Ectodermal cell (in vitro differentiated cells): ENCODE measurements at regions not wholly inside any gene's neighbourhood (a gene's known extent, or its start where the extent isn't known, plus 50 kb on each side); places are given as distances from the start of the nearest gene placed in this dataset.
"Not testable (repeated sequence)": the region's sequence is repeated elsewhere in the genome, so short reads cannot be mapped to it uniquely, and the experiment has no call there.

Source experiments
- H3K27ac ChIP-seq: 2 replicates; pipeline ENCODE4 v1.7.0; 2013; ENCODE audit warnings: mild to moderate bottlenecking, low read depth, low read length; ENCODE audit not compliant: insufficient read depth, poor library complexity, severe bottlenecking
- H3K27me3 ChIP-seq: 2 replicates; pipeline ENCODE4 v1.7.0; 2013; ENCODE audit warnings: mild to moderate bottlenecking, low read length; ENCODE audit not compliant: insufficient read depth, control insufficient read depth, poor library complexity, severe bottlenecking
- H3K36me3 ChIP-seq: one replicate; pipeline ENCODE4 v1.7.0; 2013; ENCODE audit warnings: low read length; ENCODE audit not compliant: control insufficient read depth, insufficient read depth
- H3K4me1 ChIP-seq: one replicate; pipeline ENCODE4 v1.7.0; 2013; ENCODE audit warnings: low read length; ENCODE audit not compliant: control insufficient read depth, insufficient read depth
- H3K4me3 ChIP-seq: 2 replicates; pipeline ENCODE4 v1.7.0; 2013; ENCODE audit warnings: low read depth, low read length, control low read depth; ENCODE audit not compliant: insufficient read depth
- H3K9me3 ChIP-seq: 2 replicates; pipeline ENCODE4 v1.7.0; 2013; ENCODE audit warnings: mild to moderate bottlenecking, low read length, moderate library complexity; ENCODE audit not compliant: control insufficient read depth
- WGBS, 2 experiments: methylation state at CpG; one replicate each; pipeline ENCODE4 v1.1.7; 2013; ENCODE audit warnings: missing lambda C conversion rate in 2 of 2; 5-methylcytosine and 5-hydroxymethylcytosine counted together

GRCh38 chr15:69704700-69705099 lies 252.1 kb downstream of the RPLP1 start:
- Histone ChIP-seq H3K27ac (no peak overlapping the region), H3K4me3 (no peak overlapping the region), H3K9me3 (peaks cover 3% of the 10 kb centered on the region), H3K4me1 (no peaks in the 10 kb centered on the region), H3K36me3 (no peaks in the 10 kb centered on the region), H3K27me3 (no peaks in the 10 kb centered on the region)
- 83 to 86% methylated on average over 4 of the region's 4 CpGs for WGBS, 2 experiments

GRCh38 chr15:69706353-69707097 lies 253.9 kb downstream of the RPLP1 start:
- Histone ChIP-seq H3K9me3 (peaks cover 3% of the 10 kb centered on the region), H3K27me3 (no peaks in the 10 kb centered on the region), H3K4me1 (no peaks in the 10 kb centered on the region), H3K4me3 (no peak overlapping the region), H3K27ac (no peak overlapping the region), H3K36me3 (no peaks in the 10 kb centered on the region)
- 89 to 91% methylated on average over 3 of the region's 3 CpGs for whole genome bisulfite sequencing, 2 experiments

- not testable (repeated sequence) for H3K36me3 ChIP-seq, H3K4me1 ChIP-seq, H3K9me3 ChIP-seq, H3K27me3 ChIP-seq, H3K4me3 ChIP-seq, H3K27ac ChIP-seq
- 88 to 95% methylated on average over 4 of the region's 4 CpGs for WGBS, 2 experiments
These were observed 254.6 kb downstream of the RPLP1 start for GRCh38 chr15:69707241-69707640.

DNA sequence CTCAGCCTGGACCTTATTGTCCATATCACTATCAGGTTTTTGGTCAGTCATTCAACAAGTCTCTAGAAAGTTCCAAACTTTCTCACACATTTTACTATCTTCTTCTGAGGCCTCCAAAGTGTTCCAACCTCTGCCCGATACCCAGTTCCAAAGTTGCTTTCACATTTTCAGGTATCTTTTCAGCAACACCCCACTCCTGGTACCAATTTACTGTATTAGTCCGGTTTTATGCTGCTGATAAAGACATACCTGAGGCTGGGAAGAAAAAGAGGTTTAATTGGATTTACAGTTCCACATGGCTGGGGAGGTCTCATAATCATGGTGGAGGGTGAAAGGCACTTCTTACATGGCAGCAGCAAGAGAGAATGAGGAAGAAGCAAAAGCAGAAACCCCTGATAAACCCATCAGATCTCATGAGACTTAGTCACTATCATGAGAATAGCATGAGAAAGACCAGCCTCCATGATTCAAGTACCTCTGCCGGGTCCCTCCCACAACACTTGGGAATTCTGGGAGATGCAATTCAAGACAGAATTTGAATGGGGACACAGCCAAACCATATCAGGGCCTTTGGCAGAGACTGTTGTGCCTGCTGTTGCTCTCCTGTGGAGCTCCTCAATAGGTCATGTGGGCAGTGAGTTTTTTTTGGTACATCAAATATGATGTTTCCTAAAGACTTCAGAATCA lies 256.0 kb downstream of the RPLP1 start:
- 91 to 94% methylated on average over 3 of the region's 3 CpGs for WGBS, 2 experiments
- not testable (repeated sequence) for H3K4me1 ChIP-seq, H3K27me3 ChIP-seq, H3K36me3 ChIP-seq, H3K27ac ChIP-seq, H3K4me3 ChIP-seq, H3K9me3 ChIP-seq

GRCh38 chr15:69712991-69713390 lies 260.4 kb downstream of the RPLP1 start:
- 98 to 100% methylated on average over 1 to 2 of the region's 2 CpGs for WGBS, 2 experiments
- Histone ChIP-seq H3K27ac (no peak overlapping the region), H3K36me3 (no peaks in the 10 kb centered on the region), H3K4me3 (no peak overlapping the region), H3K9me3 (no peaks in the 10 kb centered on the region), H3K27me3 (no peaks in the 10 kb centered on the region), H3K4me1 (no peaks in the 10 kb centered on the region)

DNA sequence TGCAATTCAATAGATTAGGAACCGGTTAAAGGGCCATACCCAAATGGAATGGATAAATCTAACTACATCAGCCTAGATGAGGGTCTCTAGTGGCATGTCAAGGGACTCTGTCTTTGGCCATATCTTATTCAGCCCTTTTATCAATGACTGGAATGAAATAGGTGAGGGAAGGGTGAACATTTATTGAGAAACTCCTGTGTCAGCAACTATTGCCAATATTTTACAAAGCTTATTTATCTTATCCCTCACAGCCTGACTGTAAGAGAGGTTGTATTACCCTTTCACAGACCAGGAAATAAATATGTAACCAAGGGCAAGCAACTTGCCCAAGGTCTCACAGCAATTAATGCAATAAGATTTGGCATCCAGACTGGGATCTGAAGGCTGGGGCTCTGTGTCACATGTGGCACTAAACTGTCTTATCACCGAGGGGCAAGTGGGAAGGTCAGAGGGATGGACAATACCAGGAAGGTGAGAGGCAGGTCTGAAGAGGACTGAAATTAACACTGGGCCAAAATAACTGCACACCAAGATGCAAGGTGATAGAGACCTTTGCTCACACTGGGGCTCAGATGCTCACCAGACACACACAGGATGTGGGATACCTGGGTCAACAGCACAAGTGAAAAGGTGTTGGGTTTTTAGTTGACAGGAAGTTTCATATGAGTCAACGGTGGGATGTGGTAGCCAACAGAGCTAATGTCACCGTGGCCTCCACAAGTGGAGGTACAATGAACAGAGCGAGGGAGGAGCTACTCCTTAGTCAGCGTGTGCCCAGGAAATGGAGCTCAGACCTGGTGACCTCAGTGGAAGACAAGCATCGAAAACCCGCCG lies 261.3 kb downstream of the RPLP1 start:
- no peaks in the 10 kb centered on the region for H3K4me1 ChIP-seq
- no peak overlapping the region for H3K27ac ChIP-seq
- WGBS, 2 experiments: 92 to 94% methylated on average over 9 of the region's 9 CpGs
- H3K4me3 ChIP-seq: no peak overlapping the region
- H3K36me3 ChIP-seq: no peaks in the 10 kb centered on the region
- no peaks in the 10 kb centered on the region for H3K27me3 ChIP-seq
- no peaks in the 10 kb centered on the region for H3K9me3 ChIP-seq

DNA sequence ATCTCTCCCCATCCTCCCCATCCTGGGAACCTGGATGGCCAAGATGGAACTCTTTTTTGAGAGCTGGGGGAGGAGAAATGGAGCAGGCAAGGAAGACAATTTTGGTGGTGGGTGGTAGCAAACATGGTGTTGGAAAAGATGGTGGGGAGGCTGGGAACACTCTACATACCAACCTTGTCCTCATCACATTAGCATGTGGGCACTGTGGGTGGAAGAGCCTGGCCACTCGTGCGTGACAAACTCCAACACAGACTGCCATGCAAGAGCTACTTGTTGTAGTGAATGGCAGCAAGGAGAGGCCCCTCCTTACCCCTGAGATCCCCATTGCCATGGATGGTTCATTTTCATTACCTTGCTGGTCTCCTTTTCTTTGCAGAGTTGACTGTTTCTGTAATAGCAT lies 262.6 kb downstream of the RPLP1 start:
- 89 to 98% methylated on average over 2 of the region's 2 CpGs for WGBS, 2 experiments
- H3K36me3 ChIP-seq: no peaks in the 10 kb centered on the region
- no peaks in the 10 kb centered on the region for H3K9me3 ChIP-seq
- H3K27ac ChIP-seq: no peak overlapping the region
- no peaks in the 10 kb centered on the region for H3K4me1 ChIP-seq
- no peaks in the 10 kb centered on the region for H3K27me3 ChIP-seq
- no peak overlapping the region for H3K4me3 ChIP-seq

DNA sequence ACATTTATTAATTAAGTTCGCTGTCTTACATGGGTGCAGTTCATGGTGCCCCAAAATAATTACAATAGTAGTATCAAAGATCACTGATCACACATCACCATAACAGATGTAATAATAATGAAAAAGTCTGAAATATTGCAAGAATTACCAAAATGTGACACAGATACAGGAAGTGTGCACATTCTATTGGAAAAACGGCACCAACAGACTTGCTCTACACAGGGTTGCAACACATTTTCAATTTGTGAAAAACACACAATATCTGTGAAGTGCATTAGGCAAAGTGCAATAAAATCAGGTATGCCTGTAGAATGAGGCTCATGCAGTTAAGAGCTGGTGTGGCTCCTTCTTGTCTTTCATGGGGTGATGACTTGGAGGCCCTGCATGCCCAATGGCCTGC lies 265.8 kb downstream of the RPLP1 start:
- H3K27ac ChIP-seq: no peak overlapping the region
- WGBS, 2 experiments: 83 to 98% methylated on average over 1 to 2 of the region's 2 CpGs
- no peaks in the 10 kb centered on the region for H3K36me3 ChIP-seq
- peaks cover 6% of the 10 kb centered on the region for H3K4me1 ChIP-seq
- H3K4me3 ChIP-seq: no peak overlapping the region
- H3K9me3 ChIP-seq: no peaks in the 10 kb centered on the region
- H3K27me3 ChIP-seq: no peaks in the 10 kb centered on the region

DNA sequence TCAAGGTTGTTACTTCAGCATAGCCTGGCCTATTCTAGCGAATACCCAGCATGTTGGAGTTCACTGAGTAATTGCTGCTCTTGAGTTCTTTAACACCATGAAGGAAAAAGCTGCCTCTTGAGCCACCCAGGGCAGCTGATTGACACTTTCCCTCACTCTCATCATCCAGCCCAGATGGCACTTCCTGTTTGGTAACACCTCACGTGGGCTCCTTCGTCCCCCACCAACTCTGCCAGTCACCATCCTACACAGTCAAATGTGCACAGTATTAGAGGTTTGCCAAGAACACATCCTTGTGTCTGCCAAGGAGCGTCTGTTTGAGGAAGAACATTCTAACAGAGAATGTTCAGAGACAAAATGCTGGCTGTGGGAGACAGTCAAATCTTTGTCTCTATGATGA lies 266.3 kb downstream of the RPLP1 start:
- Histone ChIP-seq H3K27me3 (no peaks in the 10 kb centered on the region), H3K36me3 (no peaks in the 10 kb centered on the region), H3K4me3 (no peak overlapping the region), H3K9me3 (no peaks in the 10 kb centered on the region), H3K4me1 (peaks cover 8% of the 10 kb centered on the region), H3K27ac (no peak overlapping the region)
- 90 to 91% methylated on average over 4 of the region's 4 CpGs for WGBS, 2 experiments
